ENCODE measurements at regions not wholly inside any gene's neighbourhood (a gene's known extent, or its start where the extent isn't known, plus 50 kb on each side); places are given as distances from the start of the nearest gene placed in this dataset.

DNA sequence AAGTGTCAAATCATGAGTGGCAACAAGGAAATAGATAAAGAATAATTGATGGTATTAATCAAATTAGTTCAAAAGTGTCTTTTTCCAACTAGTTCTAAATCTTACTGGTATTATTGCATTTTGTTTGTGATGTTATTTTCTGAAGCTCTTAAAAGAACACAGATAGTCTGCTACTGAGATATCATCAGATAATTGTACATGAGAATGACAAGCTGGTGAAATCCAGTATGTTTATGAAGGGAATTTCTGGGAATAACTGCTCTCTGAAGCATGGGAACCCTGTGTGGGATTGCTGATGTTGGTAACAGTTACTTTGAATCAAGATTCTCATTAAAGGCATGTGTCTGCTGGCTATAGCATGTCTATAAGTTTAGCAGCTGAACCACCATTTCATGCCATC is 190.3 kb upstream of the CDIN1 start:
- no TSS peak for BruUV-seq (replicated peaks)

More for the DNA sequence above, 190.3 kb upstream of the CDIN1 start:
- ATAC-seq (no peak), DNase-seq (ENCODE audit: low read depth, low spot score) (no peak)
- ChIA-PET CTCF (no interaction called here), RAD21 (ENCODE audit: low non-redundant PET in 1 of 2, low total read pairs in 2 of 2, uncharacterized antibody in 2 of 2, unreplicated experiment in 2 of 2) (no interaction called here), POLR2A (no interaction called here)
- Histone ChIP-seq H3K36me3 (ENCODE audit: control insufficient read depth in 1 of 2, insufficient read depth in 2 of 2, low read length in 2 of 2) (no peaks in the 10 kb centered on the region), H3K27ac (ENCODE audit: low read depth, low read length) (no peak overlapping the region), H3K9ac (ENCODE audit: low read length) (no peak overlapping the region), H3K4me1 (ENCODE audit: control insufficient read depth in 1 of 2, insufficient read depth in 2 of 2, low read length in 2 of 2) (peaks cover 0 to 6% of the 10 kb centered on the region in 2 experiments; a peak in 2 of 4 replicates), H3K4me2 (ENCODE audit: low read length) (no peak overlapping the region), H3K9me2 (ENCODE audit: insufficient read depth) (no peaks in the 10 kb centered on the region), H4K20me1 (ENCODE audit: insufficient read depth) (no peaks in the 10 kb centered on the region), H3K27me3 (ENCODE audit: insufficient read depth, low read length) (no peaks in the 10 kb centered on the region), H3K4me3 (replicated peaks in 1 of 2; ENCODE audit: low read depth in 1 of 2, low read length in 2 of 2) (no peak overlapping the region), H3K79me2 (ENCODE audit: insufficient read depth, low read length) (no peaks in the 10 kb centered on the region), H2AFZ (ENCODE audit: low read depth, low read length, poor library complexity, severe bottlenecking) (peak overlapping the region; percentile 55), H3K9me3 (ENCODE audit: control insufficient read depth in 1 of 2, insufficient read depth in 1 of 2, low read depth in 1 of 2, low read length in 2 of 2) (no peaks in the 10 kb centered on the region)
- intact Hi-C loops (cut with micrococcal nuclease): no loop called here
- no peak for TF ChIP-seq ATF3 (IDR thresholded peaks at IDR 0.05)
- TF ChIP-seq POLR2A (IDR thresholded peaks at IDR 0.05; ENCODE audit: borderline replicate concordance, extremely low read depth, insufficient read depth, insufficient read length): no peak
- no peak for TF ChIP-seq ZFX (IDR thresholded peaks at IDR 0.05)
- TF ChIP-seq FOSL1 (IDR thresholded peaks at IDR 0.05; ENCODE audit: low read depth): no peak
- TF ChIP-seq SP1 (IDR thresholded peaks at IDR 0.05; ENCODE audit: low read depth): no peak
- no peak for TF ChIP-seq POLR2AphosphoS5 (IDR thresholded peaks at IDR 0.05; ENCODE audit: low read depth, low read length)
- no peak for TF ChIP-seq CBX3 (IDR thresholded peaks at IDR 0.05; ENCODE audit: low read depth)
- no peak for TF ChIP-seq SRF (IDR thresholded peaks at IDR 0.05; ENCODE audit: low read depth)
- TF ChIP-seq ZBTB33 (IDR thresholded peaks at IDR 0.05; ENCODE audit: extremely low read depth, insufficient replicate concordance, low read length): no peak

Measured in HCT116 (cell line).